ENCODE measurements at regions not wholly inside any gene's neighbourhood (a gene's known extent, or its start where the extent isn't known, plus 50 kb on each side); places are given as distances from the start of the nearest gene placed in this dataset.

DNA sequence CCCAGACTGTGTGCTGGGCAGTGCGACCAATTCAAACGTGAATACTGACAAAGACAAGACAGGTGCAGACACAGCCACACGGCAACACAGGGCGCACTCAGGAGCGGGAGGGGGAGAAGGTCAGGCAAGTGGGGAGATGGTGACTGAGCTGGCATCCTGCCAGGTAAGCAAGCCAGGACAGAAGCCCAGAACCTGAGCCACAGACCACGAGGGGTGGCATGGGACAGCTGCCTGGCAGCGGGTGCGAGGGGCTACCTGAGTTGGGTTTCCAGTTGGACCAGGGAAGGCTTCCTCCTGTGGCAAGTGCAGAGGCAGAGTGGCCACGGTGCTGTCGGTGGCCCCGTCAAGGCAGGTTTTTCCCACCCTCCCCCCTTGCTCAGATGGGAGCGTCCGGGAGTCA, 215.2 kb upstream of the ARID1B start:
- Mint-ChIP-seq H3K4me3 (no peak overlapping the region), H3K27me3 (ENCODE audit: low read depth) (peaks cover 12% of the 10 kb centered on the region), H3K27ac (no peak overlapping the region), H3K4me1 (peaks cover 7% of the 10 kb centered on the region), H3K36me3 (no peaks in the 10 kb centered on the region), H3K9me3 (peaks cover 19% of the 10 kb centered on the region)
- no peak for DNase-seq (ENCODE audit: low spot score in 2 of 2, unreplicated experiment in 2 of 2)
- TF ChIP-seq, protein P1, sequence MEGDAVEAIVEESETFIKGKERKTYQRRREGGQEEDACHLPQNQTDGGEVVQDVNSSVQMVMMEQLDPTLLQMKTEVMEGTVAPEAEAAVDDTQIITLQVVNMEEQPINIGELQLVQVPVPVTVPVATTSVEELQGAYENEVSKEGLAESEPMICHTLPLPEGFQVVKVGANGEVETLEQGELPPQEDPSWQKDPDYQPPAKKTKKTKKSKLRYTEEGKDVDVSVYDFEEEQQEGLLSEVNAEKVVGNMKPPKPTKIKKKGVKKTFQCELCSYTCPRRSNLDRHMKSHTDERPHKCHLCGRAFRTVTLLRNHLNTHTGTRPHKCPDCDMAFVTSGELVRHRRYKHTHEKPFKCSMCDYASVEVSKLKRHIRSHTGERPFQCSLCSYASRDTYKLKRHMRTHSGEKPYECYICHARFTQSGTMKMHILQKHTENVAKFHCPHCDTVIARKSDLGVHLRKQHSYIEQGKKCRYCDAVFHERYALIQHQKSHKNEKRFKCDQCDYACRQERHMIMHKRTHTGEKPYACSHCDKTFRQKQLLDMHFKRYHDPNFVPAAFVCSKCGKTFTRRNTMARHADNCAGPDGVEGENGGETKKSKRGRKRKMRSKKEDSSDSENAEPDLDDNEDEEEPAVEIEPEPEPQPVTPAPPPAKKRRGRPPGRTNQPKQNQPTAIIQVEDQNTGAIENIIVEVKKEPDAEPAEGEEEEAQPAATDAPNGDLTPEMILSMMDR (IDR thresholded peaks at IDR 0.05; ENCODE audit: unreplicated experiment), result no peak

DNA sequence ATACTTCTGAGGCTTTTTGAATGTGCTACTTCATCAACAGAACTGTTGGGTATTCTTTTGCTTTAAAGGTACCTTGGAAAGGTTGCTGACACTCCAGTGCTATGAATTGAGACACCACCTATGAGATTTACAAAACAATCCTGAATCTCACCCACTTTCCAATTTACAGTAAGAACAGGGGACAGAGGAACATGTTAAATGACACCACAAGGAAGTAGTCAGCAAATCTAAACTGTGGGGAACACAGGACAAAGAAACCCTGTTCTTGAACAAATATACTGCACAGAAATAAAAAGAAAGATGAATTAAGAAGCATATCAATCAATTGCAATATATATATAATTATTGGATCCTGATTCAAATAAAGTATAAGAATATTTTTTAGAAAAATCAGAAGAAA, 216.7 kb upstream of the ARID1B start:
- Mint-ChIP-seq H3K4me3 (no peak overlapping the region), H3K27ac (no peak overlapping the region), H3K36me3 (no peaks in the 10 kb centered on the region), H3K27me3 (ENCODE audit: low read depth) (peaks cover 12% of the 10 kb centered on the region), H3K4me1 (peaks cover 7% of the 10 kb centered on the region), H3K9me3 (peaks cover 19% of the 10 kb centered on the region)
- TF ChIP-seq, protein P1 (IDR thresholded peaks at IDR 0.05; ENCODE audit: unreplicated experiment), result no peak
- DNase-seq (ENCODE audit: low spot score in 2 of 2, unreplicated experiment in 2 of 2), result no peak

DNA sequence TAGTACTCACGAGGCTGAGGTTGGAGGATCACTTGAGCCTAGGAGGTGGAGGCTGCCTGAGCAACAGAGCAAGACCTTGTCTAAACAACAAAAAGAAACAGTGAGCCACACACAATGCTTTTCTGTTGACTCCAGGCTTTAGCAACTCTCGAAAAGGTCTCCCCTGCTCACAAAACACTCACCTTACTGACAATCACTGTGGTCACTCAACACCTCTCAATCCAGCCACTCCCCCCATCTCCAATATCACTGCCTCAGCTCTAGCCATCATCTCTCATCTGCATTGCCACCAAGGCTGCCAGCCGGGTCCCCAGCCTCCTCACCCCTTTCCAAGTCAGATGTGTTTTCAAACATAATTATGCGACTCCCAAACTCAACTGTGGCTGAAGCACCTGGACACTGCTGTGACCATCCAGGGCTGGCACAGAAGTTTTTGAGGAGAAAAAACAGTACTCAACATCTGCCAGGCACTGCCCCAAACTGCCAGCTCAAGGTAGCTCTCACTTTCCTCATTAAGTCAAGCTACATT, 218.0 kb upstream of the ARID1B start:
- no peak overlapping the region for H3K4me3 Mint-ChIP-seq
- H3K27me3 Mint-ChIP-seq (ENCODE audit: low read depth), result peaks cover 13% of the 10 kb centered on the region
- peaks cover 19% of the 10 kb centered on the region for H3K9me3 Mint-ChIP-seq
- DNase-seq (ENCODE audit: low spot score in 2 of 2, unreplicated experiment in 2 of 2), result no peak
- TF ChIP-seq, protein P1 (IDR thresholded peaks at IDR 0.05; ENCODE audit: unreplicated experiment), result no peak
- H3K36me3 Mint-ChIP-seq, result no peaks in the 10 kb centered on the region
- H3K4me1 Mint-ChIP-seq, result peaks cover 2% of the 10 kb centered on the region
- H3K27ac Mint-ChIP-seq, result no peak overlapping the region

DNA sequence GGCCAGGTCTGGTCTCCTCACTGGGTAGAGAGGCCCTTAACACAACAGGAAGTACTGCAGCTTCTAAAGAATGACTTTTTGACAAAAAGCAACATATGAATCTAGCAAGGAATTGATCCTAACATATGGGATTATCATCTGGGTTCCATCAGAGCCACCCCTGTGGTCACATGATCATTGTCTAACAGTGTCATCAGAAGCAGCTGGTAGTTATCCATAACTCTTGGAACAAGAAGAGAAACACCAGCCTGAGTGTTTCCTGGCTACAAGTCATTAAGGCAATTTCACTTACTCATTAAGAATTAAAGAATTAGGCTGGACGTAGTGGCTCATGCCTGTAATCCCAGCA, 219.3 kb upstream of the ARID1B start:
- DNase-seq (ENCODE audit: low spot score in 2 of 2, unreplicated experiment in 2 of 2), result no peak
- Mint-ChIP-seq H3K4me1 (no peaks in the 10 kb centered on the region), H3K9me3 (peaks cover 19% of the 10 kb centered on the region), H3K4me3 (no peak overlapping the region), H3K27ac (no peak overlapping the region), H3K36me3 (no peaks in the 10 kb centered on the region), H3K27me3 (ENCODE audit: low read depth) (peaks cover 14% of the 10 kb centered on the region)
- TF ChIP-seq, protein P1 (IDR thresholded peaks at IDR 0.05; ENCODE audit: unreplicated experiment), result no peak

DNA sequence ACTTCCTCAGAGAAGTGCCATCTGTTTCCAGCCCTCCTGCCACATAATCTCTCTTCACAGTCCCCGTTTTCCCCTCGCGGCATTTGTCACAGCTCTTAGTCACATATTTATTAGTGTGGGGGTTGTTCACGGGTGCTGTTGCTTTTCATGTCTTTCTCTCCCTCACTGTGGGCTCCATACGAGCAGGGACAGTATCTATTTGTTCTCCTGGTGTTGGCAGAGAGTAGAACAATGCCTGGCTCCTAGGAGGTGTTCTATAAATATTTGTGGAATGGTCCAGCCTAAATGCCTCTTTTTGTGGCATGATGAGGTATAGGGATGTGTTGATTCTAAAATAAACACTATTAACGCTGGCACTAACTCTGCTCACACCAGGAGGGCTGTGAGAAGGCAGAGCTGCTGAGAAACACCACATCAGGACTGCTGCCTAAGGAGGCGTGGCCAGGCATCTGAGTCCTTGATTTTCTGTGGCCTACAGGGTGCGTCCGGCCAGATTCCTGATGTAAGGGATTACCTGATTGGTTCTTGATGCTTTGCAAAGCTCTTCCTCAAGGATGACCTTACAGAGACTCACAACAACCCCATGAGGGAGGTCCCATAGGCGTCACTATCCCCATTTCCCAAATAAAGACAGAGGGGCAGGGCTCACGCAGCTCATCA, 219.8 kb upstream of the ARID1B start:
- no peak for DNase-seq (ENCODE audit: low spot score in 2 of 2, unreplicated experiment in 2 of 2)
- Mint-ChIP-seq H3K4me3 (no peak overlapping the region), H3K27ac (no peak overlapping the region)

More for the DNA sequence above, 219.8 kb upstream of the ARID1B start:
- H3K36me3 Mint-ChIP-seq, result no peaks in the 10 kb centered on the region
- H3K4me1 Mint-ChIP-seq, result no peaks in the 10 kb centered on the region
- peaks cover 19% of the 10 kb centered on the region for H3K9me3 Mint-ChIP-seq
- H3K27me3 Mint-ChIP-seq (ENCODE audit: low read depth), result peaks cover 14% of the 10 kb centered on the region
- TF ChIP-seq, protein P1 (IDR thresholded peaks at IDR 0.05; ENCODE audit: unreplicated experiment), result no peak

All from mesothelial cell of epicardium (in vitro differentiated cells).